ENCODE measurements at regions not wholly inside any gene's neighbourhood (a gene's known extent, or its start where the extent isn't known, plus 50 kb on each side); places are given as distances from the start of the nearest gene placed in this dataset.

GRCh38 chr13:111587249-111587648, 266.8 kb downstream of the TEX29 start:
- Mint-ChIP-seq H3K9me3 (peaks cover 3% of the 10 kb centered on the region), H3K27ac (no peak overlapping the region), H3K27me3 (ENCODE audit: insufficient read depth, low read depth) (peaks cover 5% of the 10 kb centered on the region), H3K4me1 (no peaks in the 10 kb centered on the region), H3K4me3 (no peak overlapping the region), H3K36me3 (no peaks in the 10 kb centered on the region)
- H2AFZ ChIP-seq (replicated peaks): no peak overlapping the region
- TF ChIP-seq EZH2phosphoT487 (IDR thresholded peaks at IDR 0.05) (no peak), CTCF (IDR thresholded peaks at IDR 0.05) (no peak), EZH2 (IDR thresholded peaks at IDR 0.05) (no peak)
- no peak for DNase-seq (ENCODE audit: low spot score)
- H3K4me2 ChIP-seq: no peak overlapping the region
- no peaks in the 10 kb centered on the region for H3K4me1 ChIP-seq
- H3F3A ChIP-seq (ENCODE audit: low read depth): no peaks in the 10 kb centered on the region
- no peaks in the 10 kb centered on the region for H3K9me3 ChIP-seq (ENCODE audit: low read depth)
- no peak overlapping the region for H3K4me3 ChIP-seq
- no peaks in the 10 kb centered on the region for H3K79me2 ChIP-seq (ENCODE audit: low read depth)
- H3K27ac ChIP-seq: no peak overlapping the region
- H3K9ac ChIP-seq: no peak overlapping the region
- no peaks in the 10 kb centered on the region for H3K36me3 ChIP-seq
- H3K27me3 ChIP-seq: no peaks in the 10 kb centered on the region
- H4K20me1 ChIP-seq (ENCODE audit: low read depth): no peaks in the 10 kb centered on the region

GRCh38 chr13:111589321-111589720, 268.9 kb downstream of the TEX29 start:
- Histone ChIP-seq H3K9me3 (ENCODE audit: low read depth) (no peaks in the 10 kb centered on the region), H3K27ac (no peak overlapping the region)

GRCh38 chr13:111589992-111590391, 269.6 kb downstream of the TEX29 start:
- no peak overlapping the region for H3K4me2 ChIP-seq
- H3K9ac ChIP-seq: no peak overlapping the region
- Mint-ChIP-seq H3K27me3 (ENCODE audit: insufficient read depth, low read depth) (peaks cover 5% of the 10 kb centered on the region), H3K4me3 (peak overlapping the region; percentile 5), H3K36me3 (no peaks in the 10 kb centered on the region), H3K9me3 (peaks cover 5% of the 10 kb centered on the region), H3K4me1 (peaks cover 2% of the 10 kb centered on the region), H3K27ac (no peak overlapping the region)
- no peaks in the 10 kb centered on the region for H3K36me3 ChIP-seq
- no peaks in the 10 kb centered on the region for H4K20me1 ChIP-seq (ENCODE audit: low read depth)
- H3K4me1 ChIP-seq: no peaks in the 10 kb centered on the region
- H3F3A ChIP-seq (ENCODE audit: low read depth): no peaks in the 10 kb centered on the region
- H3K4me3 ChIP-seq: no peak overlapping the region
- H3K27me3 ChIP-seq: no peaks in the 10 kb centered on the region
- no peak overlapping the region for H2AFZ ChIP-seq (replicated peaks)
- DNase-seq (ENCODE audit: low spot score): no peak
- no peak overlapping the region for H3K27ac ChIP-seq
- H3K9me3 ChIP-seq (ENCODE audit: low read depth): no peaks in the 10 kb centered on the region
- TF ChIP-seq CTCF (IDR thresholded peaks at IDR 0.05) (no peak), EZH2phosphoT487 (IDR thresholded peaks at IDR 0.05) (no peak), EZH2 (IDR thresholded peaks at IDR 0.05) (no peak)
- no peaks in the 10 kb centered on the region for H3K79me2 ChIP-seq (ENCODE audit: low read depth)

More at GRCh38 chr13:111589321-111589720, 268.9 kb downstream of the TEX29 start:
- Mint-ChIP-seq H3K27me3 (ENCODE audit: insufficient read depth, low read depth) (peaks cover 5% of the 10 kb centered on the region), H3K4me1 (peaks cover 2% of the 10 kb centered on the region), H3K27ac (no peak overlapping the region), H3K9me3 (peaks cover 5% of the 10 kb centered on the region), H3K4me3 (no peak overlapping the region), H3K36me3 (no peaks in the 10 kb centered on the region)
- no peaks in the 10 kb centered on the region for H3K36me3 ChIP-seq
- no peak overlapping the region for H3K4me2 ChIP-seq
- H3K79me2 ChIP-seq (ENCODE audit: low read depth): no peaks in the 10 kb centered on the region
- DNase-seq (ENCODE audit: low spot score): no peak
- H3F3A ChIP-seq (ENCODE audit: low read depth): no peaks in the 10 kb centered on the region
- no peaks in the 10 kb centered on the region for H3K4me1 ChIP-seq
- TF ChIP-seq EZH2 (IDR thresholded peaks at IDR 0.05) (no peak), CTCF (IDR thresholded peaks at IDR 0.05) (no peak), EZH2phosphoT487 (IDR thresholded peaks at IDR 0.05) (no peak)
- H4K20me1 ChIP-seq (ENCODE audit: low read depth): no peaks in the 10 kb centered on the region
- H2AFZ ChIP-seq (replicated peaks): no peak overlapping the region
- no peak overlapping the region for H3K9ac ChIP-seq
- H3K4me3 ChIP-seq: no peak overlapping the region
- H3K27me3 ChIP-seq: no peaks in the 10 kb centered on the region
